ENCODE measurements at regions not wholly inside any gene's neighbourhood (a gene's known extent, or its start where the extent isn't known, plus 50 kb on each side); places are given as distances from the start of the nearest gene placed in this dataset.

- TF ChIP-seq CTCF (IDR thresholded peaks at IDR 0.05), result no peak
- ATAC-seq (peak; percentile 94), DNase-seq (peak; percentile 54 to 89 (median 75))
- H3K9me3 ChIP-seq, result peaks cover 6% of the 10 kb centered on the region
- no peaks in the 10 kb centered on the region for H3K36me3 ChIP-seq (ENCODE audit: low read depth)
- H3K4me1 ChIP-seq (ENCODE audit: low read depth), result no peaks in the 10 kb centered on the region
- no peak overlapping the region for H3K4me3 ChIP-seq
- intact Hi-C loops (cut with DNase I, micrococcal nuclease), result no loop called here
Measured at GRCh38 chr12:124466216-124467128, 100.9 kb downstream of the NCOR2 start.

- peak in 1 of 3 donors; percentile 14 for DNase-seq
- H3K9me3 ChIP-seq, result peaks cover 6% of the 10 kb centered on the region
- no peaks in the 10 kb centered on the region for H3K36me3 ChIP-seq (ENCODE audit: low read depth)
- no peaks in the 10 kb centered on the region for H3K4me1 ChIP-seq (ENCODE audit: low read depth)
- no peak for TF ChIP-seq CTCF (IDR thresholded peaks at IDR 0.05)
- H3K4me3 ChIP-seq, result no peak overlapping the region
- no peak for ATAC-seq
- intact Hi-C loops (cut with DNase I, micrococcal nuclease), result no loop called here
Measured at GRCh38 chr12:124465473-124465872, 101.9 kb downstream of the NCOR2 start.

DNA sequence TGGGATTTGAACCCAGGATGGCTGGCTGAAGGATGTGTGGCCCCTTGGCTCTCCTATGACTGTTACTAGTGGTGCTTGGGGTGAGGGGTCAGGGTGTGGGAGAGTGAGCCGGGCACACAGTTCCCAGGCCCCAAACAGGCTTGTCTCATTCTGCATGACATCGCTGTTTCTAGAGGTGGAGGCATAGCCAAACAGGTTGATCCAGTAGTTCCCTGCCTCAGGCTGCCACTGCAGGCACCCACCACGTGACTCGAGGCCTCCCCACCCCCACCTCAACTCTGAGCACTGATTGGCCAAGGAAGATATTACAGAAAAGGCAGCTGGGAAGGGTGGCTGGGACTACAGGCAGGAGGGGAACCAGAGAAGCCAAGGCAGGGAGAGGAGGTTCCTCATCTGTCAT, 102.6 kb downstream of the NCOR2 start:
- no peak for TF ChIP-seq CTCF (IDR thresholded peaks at IDR 0.05)
- ATAC-seq (no peak), DNase-seq (peak in 1 of 3 donors; percentile 15)
- no peaks in the 10 kb centered on the region for H3K36me3 ChIP-seq (ENCODE audit: low read depth)
- peaks cover 6% of the 10 kb centered on the region for H3K9me3 ChIP-seq
- H3K4me3 ChIP-seq, result no peak overlapping the region
- intact Hi-C loops (cut with DNase I, micrococcal nuclease), result no loop called here
- H3K4me1 ChIP-seq (ENCODE audit: low read depth), result no peaks in the 10 kb centered on the region

DNA sequence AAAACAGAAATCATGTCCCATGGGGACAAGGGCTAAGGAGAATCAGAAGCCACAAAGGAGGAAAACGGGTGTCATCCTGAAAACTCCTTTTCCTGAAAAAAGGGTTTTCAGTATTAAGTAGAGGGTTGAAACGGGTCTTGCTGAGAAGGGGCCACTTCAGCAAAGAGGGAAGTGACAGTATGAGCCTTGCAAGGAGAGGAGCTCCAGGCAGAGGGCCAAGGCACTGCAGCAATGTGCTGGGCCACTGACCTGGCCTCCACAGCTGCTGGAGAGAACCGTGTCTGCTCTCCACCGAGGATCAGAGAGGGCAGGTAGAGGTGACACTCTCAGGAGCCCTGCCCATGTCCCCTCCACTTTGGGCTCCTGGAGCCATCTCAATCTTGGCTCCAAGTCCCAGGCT, 103.3 kb downstream of the NCOR2 start:
- no peak for TF ChIP-seq CTCF (IDR thresholded peaks at IDR 0.05)
- ATAC-seq (no peak), DNase-seq (peak in 1 of 3 donors; percentile 54)
- no peaks in the 10 kb centered on the region for H3K4me1 ChIP-seq (ENCODE audit: low read depth)
- H3K9me3 ChIP-seq, result peaks cover 2% of the 10 kb centered on the region
- intact Hi-C loops (cut with DNase I, micrococcal nuclease), result no loop called here
- H3K36me3 ChIP-seq (ENCODE audit: low read depth), result no peaks in the 10 kb centered on the region
- H3K4me3 ChIP-seq, result no peak overlapping the region

- ATAC-seq (no peak), DNase-seq (peak in 1 of 3 donors; percentile 44)
- no peaks in the 10 kb centered on the region for H3K4me1 ChIP-seq (ENCODE audit: low read depth)
- no peak overlapping the region for H3K4me3 ChIP-seq
- H3K9me3 ChIP-seq, result no peaks in the 10 kb centered on the region
- H3K36me3 ChIP-seq (ENCODE audit: low read depth), result no peaks in the 10 kb centered on the region
- intact Hi-C loops (cut with DNase I, micrococcal nuclease), result no loop called here
- no peak for TF ChIP-seq CTCF (IDR thresholded peaks at IDR 0.05)
Measured at GRCh38 chr12:124463341-124463921, 104.0 kb downstream of the NCOR2 start.
